Prostate gland (tissue), 2 donors: ENCODE measurements at regions not wholly inside any gene's neighbourhood (a gene's known extent, or its start where the extent isn't known, plus 50 kb on each side); places are given as distances from the start of the nearest gene placed in this dataset.

Source experiments
- POLR2A ChIP-seq: fragments of 450-650 bp; IDR thresholded peaks from one replicate; pipeline ENCODE4 v1.6.1; 2016; ENCODE audit warnings: antibody characterized with exemption, mild to moderate bottlenecking
- POLR2AphosphoS5 ChIP-seq: sonication (generic); formaldehyde crosslinking; IDR thresholded peaks from one replicate; pipeline ENCODE4 v1.6.1; 2017; ENCODE audit warnings: antibody characterized with exemption
- TF ChIP-seq, protein P1 (sequence below), 4 experiments: fragments of 200-600 bp in 2 of 4; fragments of 450-650 bp in 2 of 4; sonication (generic) in 2 of 4; IDR thresholded peaks; 1 replicate in 3 of 4; 2 replicates in 1 of 4; pipeline ENCODE4 v1.5.1; 2016 to 2019; ENCODE audit warnings: antibody characterized with exemption in 4 of 4, mild to moderate bottlenecking in 2 of 4, moderate library complexity in 2 of 4

DNA sequence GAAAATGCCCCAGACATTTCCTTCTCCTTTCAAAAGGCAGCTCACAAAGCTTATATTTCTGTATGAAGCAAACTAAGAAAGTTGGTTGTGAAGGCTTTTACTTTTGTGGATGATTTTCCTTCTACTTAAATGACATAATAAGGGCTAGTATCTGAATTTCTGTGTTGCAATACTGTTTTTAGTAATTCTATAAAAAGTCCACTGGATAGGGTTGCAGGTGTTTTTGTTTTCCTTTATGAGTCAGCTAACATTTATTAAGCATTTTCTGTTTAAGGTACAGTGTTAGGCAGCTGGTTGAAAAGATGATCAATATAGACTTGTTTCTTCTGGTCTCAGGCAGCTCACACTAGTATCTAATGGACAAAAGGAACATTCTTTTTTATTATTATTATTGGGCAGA lies 722.2 kb downstream of the RWDD3 start:
- TF ChIP-seq POLR2A (no peak), POLR2AphosphoS5 (no peak)
- TF ChIP-seq, protein P1, sequence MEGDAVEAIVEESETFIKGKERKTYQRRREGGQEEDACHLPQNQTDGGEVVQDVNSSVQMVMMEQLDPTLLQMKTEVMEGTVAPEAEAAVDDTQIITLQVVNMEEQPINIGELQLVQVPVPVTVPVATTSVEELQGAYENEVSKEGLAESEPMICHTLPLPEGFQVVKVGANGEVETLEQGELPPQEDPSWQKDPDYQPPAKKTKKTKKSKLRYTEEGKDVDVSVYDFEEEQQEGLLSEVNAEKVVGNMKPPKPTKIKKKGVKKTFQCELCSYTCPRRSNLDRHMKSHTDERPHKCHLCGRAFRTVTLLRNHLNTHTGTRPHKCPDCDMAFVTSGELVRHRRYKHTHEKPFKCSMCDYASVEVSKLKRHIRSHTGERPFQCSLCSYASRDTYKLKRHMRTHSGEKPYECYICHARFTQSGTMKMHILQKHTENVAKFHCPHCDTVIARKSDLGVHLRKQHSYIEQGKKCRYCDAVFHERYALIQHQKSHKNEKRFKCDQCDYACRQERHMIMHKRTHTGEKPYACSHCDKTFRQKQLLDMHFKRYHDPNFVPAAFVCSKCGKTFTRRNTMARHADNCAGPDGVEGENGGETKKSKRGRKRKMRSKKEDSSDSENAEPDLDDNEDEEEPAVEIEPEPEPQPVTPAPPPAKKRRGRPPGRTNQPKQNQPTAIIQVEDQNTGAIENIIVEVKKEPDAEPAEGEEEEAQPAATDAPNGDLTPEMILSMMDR (IDR thresholded peaks at IDR 0.05): no peak
